Vagina (tissue), 2 donors: ENCODE measurements at regions not wholly inside any gene's neighbourhood (a gene's known extent, or its start where the extent isn't known, plus 50 kb on each side); places are given as distances from the start of the nearest gene placed in this dataset.

Experiments used
- CTCF ChIP-seq, 3 experiments: fragments of 450-650 bp in 2 of 3; fragments of 200-600 bp in 1 of 3; sonication (generic) in 1 of 3; IDR thresholded peaks; one replicate each; pipeline ENCODE4 v1.5.1; 2017 to 2019; ENCODE audit warnings: antibody characterized with exemption in 3 of 3, mild to moderate bottlenecking in 2 of 3, moderate library complexity in 2 of 3
- POLR2A ChIP-seq, 2 donors: fragments of 450-650 bp; IDR thresholded peaks; one replicate each; pipeline ENCODE4 v1.6.1; 2017; ENCODE audit warnings: antibody characterized with exemption in 2 of 2, mild to moderate bottlenecking in 2 of 2, moderate library complexity in 2 of 2

- TF ChIP-seq CTCF (IDR thresholded peaks at IDR 0.05): no peak
- TF ChIP-seq POLR2A (IDR thresholded peaks at IDR 0.05): no peak
Observed at GRCh38 chrX:151825925-151826485, 86.7 kb upstream of the MAGEA4 start.
